NCI-H524 (cell line): ENCODE measurements at regions not wholly inside any gene's neighbourhood (a gene's known extent, or its start where the extent isn't known, plus 50 kb on each side); places are given as distances from the start of the nearest gene placed in this dataset.

Experiments used
- DNase-seq, 2 experiments: peaks; one replicate each; lab custom pipeline; 2025; lab: John Stamatoyannopoulos, UW

DNA sequence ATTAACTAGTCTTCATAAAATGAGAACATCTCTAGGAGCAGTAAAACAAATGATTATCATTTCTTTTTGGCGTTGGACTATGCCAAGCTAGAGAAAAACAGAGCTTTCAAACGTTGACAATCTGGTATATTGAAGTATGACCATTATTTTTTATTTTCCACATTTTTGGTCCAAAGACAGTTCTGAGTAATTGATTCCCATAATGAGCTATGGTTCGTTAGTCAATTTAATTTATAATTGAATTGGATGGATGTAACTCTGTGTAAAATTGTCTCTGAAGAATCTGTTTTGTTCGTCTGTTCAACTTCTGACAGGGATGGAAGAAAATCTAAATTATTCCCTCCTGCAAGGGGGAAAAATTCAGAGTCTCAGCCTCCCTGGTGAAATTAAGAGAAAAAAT is 234.5 kb downstream of the LMO4 start:
- no peak for DNase-seq

DNA sequence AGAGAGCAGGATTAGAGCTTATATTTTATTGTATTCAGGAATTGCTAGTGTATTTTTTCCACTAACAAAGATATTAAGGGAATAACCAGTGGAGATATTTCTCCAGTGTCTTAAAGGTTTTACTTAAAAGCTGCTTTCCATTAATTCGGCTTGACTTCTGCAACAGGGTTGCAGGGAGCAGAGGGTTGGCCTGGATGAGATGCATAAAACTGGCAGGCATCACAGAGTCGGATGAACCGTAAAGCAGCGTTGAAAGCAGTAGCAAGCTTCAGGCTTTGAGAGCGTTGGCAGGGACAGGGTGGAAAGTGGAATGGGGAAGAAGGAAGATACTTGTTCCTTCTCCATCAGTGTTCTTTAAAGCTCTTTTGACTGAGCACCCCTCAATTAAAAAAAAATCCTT is 237.2 kb downstream of the LMO4 start:
- DNase-seq, result no peak

DNA sequence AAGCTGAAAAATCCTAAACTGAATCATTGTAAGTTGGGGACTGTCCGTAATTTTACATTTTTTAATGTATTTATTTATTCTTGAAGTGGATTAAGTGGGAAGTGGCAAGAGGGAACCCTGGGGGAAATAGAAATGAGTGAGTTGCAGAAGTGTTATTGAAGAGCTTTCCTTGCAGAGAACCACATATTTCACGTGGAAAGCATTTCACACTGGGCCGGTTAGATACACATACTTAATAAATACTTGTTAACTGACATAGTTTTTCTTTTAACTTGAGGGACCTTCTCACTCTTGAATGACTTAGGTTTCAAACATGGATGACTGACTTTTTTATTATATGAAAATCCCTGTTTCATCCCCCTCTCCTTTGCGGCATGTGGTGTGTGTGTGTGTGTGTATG is 239.3 kb downstream of the LMO4 start:
- DNase-seq, result no peak

DNA sequence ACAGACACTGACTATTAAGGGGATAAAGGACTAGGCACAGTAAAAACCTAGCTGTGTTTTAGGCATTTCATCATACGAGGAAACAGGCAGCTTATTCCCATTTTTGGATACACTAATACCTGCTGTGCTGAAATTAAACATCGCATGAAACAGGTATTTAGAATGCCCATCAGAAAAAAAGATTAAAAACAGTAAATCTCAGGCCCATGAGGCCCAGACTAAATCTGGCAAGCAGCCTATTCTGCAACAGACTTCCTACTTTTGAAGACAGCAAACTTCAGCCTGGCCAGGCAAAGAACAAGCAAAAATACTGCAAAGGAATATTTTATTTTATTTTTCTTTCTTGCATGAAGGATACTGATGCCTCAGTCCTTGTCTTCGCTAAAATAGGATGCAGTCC is 240.2 kb downstream of the LMO4 start:
- no peak for DNase-seq

DNA sequence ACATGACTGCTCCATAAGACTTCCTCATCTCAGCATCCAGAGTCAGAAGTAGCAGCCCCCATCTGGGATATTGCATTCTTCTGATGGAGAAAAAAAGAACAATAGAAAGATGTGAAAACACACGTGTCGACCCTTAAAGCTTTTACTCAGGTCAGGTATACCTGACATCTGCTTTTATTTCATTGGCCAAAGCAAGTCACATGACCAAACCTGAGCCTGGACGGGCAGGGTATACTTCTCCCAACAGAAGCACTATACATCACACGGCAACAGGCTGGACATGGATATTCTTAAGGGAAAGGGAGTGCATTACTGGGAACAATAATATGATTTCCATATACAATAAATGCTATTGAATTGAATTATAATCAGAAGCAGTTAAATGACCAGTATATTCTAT is 243.3 kb downstream of the LMO4 start:
- no peak for DNase-seq

DNA sequence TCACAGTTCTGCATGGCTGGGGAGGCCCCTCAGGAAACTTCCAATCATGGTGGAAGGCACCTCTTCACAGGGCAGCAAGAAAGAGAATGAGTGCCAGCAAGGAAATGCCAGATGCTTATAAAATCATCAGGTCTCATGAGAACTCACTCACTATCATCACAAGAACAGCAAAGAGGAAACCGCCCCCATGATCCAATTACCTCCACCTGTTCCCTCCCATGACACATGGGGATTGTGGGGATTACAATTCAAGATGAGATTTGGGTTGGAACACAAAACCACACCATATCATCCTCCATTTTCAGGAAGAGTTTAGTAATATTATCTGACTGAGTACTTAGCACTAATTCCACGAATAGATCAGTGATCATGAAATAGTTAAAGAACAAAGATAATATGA is 244.2 kb downstream of the LMO4 start:
- peak; percentile 83 to 93 for DNase-seq

DNA sequence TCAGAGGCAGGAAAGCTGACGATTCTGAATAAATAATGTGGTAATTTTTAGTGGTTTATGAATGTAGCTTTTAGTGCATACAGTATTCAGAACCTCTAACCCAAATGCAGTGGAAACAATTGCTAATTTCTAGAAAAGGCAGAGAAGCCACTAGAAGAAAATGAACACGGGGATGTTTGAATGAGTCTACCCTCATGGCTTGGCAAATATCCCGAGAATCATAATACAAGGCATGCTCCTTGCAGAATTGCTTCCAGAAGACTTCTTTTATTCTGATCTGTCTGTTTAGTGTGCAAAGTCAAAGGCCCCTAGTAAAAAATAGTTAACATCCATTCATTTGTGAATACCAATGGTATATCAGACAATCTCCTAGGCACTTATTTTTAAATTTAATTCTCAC is 246.8 kb downstream of the LMO4 start:
- no peak for DNase-seq

DNA sequence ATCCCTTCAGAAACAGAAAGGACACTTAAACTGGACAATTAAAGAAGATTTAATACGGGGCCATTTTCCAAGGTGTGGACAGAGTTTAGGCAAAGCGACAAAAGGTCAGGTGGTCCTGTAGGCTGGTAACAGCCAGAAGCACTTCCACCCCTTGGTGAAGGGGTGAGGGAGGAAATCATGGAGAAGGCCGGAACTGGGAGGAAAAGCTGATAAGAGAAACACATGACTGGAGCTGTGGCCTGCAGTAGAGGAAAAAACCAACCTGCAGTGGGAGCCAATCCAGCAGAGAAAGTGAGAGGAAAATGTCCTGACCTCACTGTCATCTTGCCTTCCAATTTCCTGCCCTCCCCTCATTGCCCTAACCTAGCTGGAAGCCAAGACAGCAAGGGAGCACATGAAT is 249.8 kb downstream of the LMO4 start:
- no peak for DNase-seq

DNA sequence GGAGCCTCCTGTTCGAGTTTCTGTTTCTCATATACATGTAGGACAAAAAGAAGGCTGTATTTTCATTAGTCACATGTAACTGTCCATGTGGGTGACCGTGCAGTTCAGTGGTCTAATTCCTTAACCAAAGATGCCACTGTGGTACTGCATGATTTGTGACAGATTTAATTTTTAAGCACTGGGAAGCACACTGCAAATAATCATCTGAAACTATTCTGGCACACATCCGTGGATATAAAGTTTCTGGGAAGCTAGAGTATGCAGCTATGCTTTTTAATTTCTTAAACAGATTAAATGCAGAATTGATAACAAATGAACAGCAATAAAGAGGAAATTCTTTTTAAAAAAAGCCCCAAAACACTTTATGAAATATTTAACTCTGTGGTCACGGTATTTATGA is 254.8 kb downstream of the LMO4 start:
- no peak for DNase-seq

DNA sequence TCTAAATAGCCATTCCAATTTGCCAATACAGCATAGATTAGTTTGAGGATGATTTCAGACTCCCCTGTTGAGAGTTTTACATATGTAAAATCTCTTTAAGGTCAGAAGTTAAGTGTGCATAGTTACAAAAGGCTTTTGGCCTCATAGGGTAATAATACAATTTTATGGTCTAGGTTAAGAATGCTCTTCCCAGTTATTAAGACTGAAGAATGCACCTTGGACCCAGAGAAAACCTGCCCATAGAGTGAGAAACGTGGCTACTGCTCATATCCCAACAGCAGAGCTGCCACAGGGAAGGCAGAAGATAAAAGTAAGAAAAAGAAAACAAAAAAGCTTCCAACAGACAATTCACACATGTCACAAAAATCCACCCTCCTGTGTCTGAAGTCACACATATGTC is 255.9 kb downstream of the LMO4 start:
- DNase-seq, result no peak

DNA sequence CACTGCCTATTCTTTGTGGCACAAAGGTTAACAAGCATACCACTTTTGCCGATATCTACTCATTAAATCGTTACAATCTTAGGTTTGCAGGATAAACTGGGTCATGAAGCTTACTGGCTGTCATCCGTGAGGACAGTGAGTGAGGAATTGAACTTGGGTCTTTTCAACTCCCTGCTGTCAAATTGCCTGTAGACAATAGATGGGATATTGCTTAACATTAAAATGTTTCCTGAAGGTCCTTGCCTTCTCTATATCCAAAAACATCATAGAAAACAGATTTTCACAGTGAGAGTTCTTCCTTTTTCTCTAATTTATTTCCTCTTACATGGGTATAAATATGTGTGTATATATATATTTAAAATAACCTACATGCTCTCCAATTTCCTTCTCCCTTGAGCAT is 257.8 kb downstream of the LMO4 start:
- DNase-seq, result no peak

DNA sequence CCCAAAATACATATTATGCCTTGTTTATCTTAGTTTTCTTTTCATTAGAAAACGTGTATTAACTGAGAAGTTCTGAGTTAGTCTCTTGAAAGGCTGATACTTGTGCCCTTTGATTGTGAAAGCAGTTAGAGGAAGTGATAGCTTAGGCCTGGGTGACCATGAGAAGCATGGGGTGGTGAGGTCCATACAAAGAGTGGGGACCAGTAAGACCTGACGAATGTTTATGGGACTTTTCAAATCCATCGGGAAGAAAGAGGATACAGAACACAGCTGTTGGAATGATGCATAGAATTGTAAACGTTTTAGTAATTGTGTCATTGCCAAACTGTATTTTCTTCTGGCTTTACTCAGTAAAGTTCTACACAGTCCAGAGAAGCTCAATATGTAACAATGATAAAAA is 259.8 kb downstream of the LMO4 start:
- DNase-seq, result no peak

DNA sequence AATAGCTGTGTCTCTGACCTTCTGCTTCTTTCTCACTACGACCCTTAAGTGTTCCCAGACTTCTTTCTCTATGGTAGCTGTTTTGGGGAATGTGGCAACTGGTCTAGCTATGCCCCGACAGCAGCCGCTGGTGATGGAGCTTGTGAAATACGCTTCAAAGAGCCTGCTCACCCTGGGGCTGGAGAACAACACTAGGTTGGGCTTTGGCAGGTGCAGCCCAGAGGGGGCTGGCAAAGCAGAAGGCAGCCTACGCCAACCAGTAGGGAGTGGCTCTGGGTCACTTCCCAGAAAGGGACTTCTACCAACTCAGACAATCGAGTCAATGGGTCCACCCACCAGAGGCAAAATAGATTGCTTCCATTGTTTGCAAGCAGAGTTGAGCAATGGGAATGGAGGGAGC is 262.8 kb downstream of the LMO4 start:
- DNase-seq, result no peak

DNA sequence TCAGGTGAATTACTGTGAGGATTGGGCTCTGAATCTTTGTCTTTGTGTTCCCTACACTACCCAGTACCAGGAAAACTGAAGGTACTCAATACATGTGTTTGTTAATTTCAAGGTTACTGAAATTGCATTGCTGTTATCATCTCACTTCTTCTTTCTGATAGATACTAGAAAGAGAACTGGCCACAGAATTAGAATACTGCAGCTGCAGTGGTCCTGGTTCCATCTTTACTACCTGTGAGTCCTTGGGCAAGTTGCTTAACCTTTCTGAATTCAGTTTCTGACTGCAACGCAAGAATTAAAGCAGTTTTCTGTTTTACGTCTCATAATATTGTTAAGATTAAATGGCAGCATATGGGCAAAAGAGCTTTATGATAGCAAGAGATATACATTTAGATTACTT is 263.5 kb downstream of the LMO4 start:
- no peak for DNase-seq

DNA sequence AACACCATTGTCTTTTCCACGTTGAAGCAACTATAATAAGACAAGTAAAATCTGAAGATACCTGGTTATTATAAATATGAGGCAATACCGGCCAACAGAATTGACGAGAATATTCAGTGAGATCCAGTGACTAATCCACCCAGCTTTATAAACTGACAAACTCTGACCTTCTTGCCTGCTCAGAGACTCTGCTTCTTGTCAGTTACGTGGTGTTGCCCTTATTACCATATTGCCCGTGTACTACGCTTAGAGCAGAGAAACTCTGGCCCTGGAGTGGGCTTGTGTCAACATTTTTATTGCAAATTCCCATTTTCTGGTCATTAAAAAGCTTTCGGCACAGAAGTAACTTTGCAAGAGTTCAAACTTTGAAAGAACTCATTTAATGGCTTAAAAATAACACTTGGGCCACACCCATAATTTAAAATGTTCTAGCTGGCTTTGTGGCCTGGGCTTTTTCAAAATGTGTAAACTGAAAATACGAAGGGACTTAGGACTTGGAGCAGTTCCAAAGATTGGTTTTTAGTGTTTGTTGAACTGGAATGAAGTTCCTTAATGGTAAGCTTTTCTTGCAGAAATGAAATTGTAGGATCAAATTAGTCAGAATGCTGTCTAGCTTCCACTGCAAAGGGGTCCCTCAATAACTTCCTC is 266.2 kb downstream of the LMO4 start:
- no peak for DNase-seq

DNA sequence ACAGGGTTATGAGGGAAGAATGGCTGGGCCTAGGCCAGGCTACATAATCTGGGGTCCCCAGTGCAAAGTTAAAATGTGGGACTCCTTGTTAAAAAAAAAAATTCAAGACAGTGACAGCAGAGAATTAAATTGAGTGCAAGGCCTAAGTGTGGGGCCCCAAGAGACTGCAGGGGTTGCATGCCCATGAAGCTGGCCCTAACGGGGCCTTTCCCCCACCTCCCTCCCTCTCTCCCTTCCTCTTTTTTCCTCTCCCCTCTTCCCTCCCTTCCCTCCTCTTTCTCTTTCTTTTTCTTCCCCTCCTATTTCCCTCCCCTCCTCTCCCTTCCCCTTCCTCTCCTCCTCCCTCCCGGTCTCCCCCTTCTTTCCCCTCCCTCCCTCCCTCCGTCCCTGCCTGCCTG is 266.7 kb downstream of the LMO4 start:
- no peak for DNase-seq

DNA sequence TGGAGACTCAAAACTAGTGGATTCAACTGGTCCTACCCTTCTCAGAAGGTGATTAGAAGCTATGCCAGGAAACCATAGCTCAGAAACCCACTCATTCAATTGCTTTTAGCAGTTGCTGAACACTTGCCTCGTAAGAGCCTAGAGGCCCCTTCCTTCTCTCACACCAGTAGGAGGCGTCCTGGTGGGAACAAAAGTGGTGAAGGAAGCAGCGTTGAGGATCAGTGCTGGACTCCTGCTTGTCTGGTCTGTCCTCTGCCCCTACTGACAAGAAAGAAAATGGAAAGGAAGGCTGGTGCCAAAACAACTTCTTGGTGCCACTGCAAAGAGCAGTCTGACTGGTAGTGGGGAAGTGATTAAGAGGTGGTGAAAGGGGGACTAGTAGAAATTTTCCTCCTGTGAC is 269.7 kb downstream of the LMO4 start:
- no peak for DNase-seq

DNA sequence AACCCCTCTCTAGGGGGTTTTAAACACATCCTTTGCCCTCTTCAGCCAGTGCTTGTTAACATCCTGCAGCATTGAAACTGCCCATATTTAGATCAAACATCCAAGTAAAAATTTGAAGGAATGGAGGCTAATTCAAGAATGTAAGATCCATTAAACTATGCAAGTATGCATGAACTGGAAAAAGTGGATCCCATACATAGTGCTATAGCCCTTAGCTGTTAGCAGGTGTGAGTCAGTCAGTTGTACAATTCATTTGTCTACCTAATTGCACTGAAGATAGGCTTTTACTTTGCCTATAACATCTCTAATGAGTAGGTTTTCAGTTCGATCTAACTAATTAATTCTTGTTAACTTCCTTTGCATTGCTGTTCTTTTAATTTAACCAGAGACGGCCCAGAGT is 270.9 kb downstream of the LMO4 start:
- DNase-seq, result no peak

DNA sequence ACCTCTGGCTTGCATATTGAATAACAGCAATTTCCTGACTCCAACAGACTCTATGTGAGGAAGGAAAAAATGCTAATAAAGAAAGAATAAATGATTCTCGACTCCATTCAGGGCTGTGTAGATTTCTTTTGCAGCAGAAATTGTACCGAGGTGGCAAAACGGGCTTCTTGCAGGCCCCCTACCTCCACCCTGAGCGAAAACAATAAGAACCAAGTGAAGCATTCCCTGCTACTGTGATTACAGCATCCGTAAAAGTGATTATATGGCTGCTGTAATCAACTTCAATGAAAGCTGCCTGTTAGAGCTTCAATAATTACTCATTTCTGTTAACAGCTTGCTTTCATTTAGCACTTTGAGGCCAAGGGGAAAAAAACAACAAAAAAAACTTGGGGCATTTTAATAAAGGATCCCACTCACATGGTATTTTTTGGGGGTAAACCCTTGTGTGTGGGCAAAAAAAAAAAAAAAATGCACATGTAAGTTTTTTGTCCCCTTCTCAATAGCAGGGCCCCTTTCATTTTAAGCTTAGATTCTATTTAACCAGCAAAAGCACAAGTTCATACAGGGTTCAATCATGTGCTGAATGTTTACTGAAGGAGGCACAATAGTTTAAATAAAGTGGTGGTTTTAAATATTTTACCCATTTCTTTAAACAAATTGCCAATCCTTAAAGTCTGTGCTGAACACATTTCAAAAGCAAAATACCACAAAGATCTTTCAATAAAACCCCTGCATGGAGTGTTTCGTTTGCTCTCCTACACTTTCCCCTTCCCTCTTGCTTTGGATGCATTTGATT is 271.6 kb downstream of the LMO4 start:
- no peak for DNase-seq

DNA sequence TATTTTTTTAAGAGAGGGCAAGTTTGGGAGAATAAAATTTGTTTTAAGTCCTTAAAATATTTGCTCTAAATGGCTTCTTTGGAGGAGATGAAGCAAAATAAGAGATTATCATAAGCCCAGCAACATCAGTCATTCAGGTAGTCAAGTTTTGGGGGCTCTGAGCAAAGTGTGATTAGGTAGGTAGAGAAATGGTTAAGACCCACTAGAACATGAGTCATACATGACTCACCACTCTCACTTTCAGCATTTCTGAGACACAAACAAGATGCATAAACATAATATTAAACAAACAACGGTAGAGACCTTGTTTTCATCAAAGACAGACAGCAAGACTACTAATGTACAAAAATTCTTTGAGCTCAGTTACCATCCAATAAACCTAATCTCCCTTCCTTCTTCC is 272.2 kb downstream of the LMO4 start:
- no peak for DNase-seq

DNA sequence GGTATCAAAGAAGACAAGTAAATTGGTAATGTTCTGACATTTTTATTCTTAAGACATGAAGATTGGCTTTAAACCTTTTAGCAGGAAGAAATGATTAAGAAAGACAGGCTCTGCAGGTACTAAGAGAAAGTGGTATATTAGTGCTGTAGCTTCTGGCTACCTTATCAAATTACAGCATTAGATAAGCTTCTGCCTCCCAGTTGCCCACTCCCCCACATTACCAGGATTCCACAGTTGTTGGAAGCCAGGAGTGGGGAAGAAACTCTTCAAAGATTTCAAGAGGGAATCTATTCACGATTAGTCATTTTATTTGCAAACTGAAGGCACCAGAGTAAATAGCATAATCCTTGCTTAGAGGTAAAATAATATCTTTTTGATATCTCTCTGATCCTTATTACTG is 274.9 kb downstream of the LMO4 start:
- DNase-seq, result peak in 1 of 2 experiments; percentile 24

DNA sequence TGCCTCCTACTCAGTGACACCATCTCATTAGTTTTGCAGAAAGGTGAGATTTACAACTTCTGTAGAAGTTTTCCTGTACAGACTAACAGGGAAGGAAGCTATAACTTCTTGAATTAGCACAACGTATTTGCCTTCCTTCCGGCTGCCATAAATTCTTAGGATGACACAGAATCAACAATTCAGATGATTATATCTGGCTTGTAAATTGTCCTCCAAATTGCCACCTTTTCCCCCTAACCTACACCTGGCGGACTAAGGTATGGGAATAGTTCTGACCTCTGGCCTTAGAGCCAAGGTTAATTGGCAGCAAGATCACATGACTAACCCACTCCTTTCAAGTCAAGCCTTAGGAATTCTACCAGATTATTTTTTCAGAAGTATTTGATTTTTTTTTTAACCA is 284.3 kb downstream of the LMO4 start:
- DNase-seq, result no peak

DNA sequence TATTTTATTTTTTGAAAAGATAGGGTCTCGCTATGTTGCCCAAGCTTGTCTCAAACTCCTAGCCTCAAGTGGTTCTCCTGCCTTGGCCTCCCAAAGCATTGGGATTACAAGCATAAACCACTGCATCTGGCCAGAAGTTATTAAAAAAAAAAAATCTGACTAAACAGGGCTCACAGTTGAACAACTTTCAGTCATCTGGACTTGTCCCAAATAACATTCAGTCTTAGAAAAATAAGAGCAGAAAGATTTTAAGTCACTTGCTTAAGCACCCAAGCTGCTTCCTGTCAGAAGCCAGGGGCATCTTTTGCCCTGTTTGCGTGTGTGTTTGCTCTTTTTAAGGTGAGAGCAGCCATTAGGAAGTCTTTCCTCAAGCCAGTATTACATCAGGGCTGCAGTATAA is 286.8 kb downstream of the LMO4 start:
- no peak for DNase-seq

DNA sequence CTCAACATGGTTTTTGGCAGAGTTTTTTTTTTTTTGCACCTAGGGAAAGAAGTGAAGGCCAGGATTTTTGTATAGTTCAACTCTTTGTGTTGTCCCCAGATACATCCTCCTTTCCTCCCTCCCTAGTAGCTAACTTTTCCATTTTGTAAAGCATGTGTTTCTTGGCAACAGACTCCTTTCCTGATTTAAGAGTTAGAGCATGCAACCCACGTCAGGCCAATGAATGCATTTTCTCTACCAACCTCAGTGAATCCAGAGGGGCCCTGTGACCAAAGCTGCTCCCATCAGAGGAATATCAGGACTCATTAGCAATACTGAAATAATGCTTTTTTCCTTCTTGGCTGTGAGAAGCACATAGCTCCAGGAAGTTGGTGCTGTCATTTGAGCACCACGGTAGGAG is 287.2 kb downstream of the LMO4 start:
- no peak for DNase-seq
